Uterus (tissue), 2 donors: ENCODE measurements at regions not wholly inside any gene's neighbourhood (a gene's known extent, or its start where the extent isn't known, plus 50 kb on each side); places are given as distances from the start of the nearest gene placed in this dataset.

Experiments
- CTCF ChIP-seq, 4 experiments: fragments of 200-600 bp in 2 of 4; fragments of 450-650 bp in 2 of 4; sonication (generic) in 2 of 4; IDR thresholded peaks; one replicate each; pipeline ENCODE4 v1.5.1; 2016 to 2019; ENCODE audit warnings: antibody characterized with exemption in 4 of 4, mild to moderate bottlenecking in 2 of 4, moderate library complexity in 1 of 4
- POLR2A ChIP-seq, 2 donors: fragments of 450-650 bp; IDR thresholded peaks; one replicate each; pipeline ENCODE4 v1.6.1; 2016; ENCODE audit warnings: antibody characterized with exemption in 2 of 2, mild to moderate bottlenecking in 1 of 2, moderate library complexity in 1 of 2

- TF ChIP-seq CTCF (IDR thresholded peaks at IDR 0.05) (no peak), POLR2A (IDR thresholded peaks at IDR 0.05) (no peak)
Observed at GRCh38 chr13:90205081-90205480, 1142.4 kb upstream of the MIR17HG start.
